ENCODE measurements at regions not wholly inside any gene's neighbourhood (a gene's known extent, or its start where the extent isn't known, plus 50 kb on each side); places are given as distances from the start of the nearest gene placed in this dataset.

DNA sequence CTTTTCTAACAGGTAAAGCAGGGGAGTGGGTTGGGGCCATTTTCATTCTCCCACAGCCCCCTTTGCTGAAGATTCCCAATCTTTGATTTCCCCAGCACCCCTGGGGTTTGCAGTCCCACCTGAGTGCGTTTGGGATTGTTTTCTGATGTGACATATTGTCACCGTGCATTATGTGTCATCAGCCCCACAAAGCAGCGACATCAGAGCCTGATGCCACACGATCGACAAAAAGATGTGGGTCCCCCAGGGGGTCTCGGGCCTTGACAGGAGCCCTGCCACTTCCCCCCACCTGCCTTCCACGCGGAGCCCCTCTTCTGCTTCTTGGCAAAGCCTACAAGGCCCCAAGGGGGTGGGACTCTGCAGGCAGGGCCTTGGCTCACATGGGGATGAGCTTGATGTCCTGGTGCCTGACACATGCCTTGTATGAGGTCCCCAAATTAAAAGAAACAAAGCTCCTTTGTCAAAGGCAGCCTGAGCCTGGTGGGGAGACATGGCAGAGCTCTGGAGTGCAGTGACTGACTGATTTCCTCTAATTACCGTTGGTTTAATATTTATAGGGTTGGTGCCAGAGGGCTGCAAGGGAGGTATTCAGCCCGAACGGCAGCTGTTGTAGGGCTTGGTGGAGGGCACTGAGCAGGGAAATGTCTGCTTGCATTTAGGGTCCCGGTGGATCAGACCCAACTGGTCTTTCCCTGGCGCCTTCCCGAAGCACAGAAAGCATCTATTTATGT lies 149.2 kb downstream of the MIAT start:
- Histone ChIP-seq H3K27ac (no peak overlapping the region), H3K27me3 (no peaks in the 10 kb centered on the region), H3K36me3 (no peaks in the 10 kb centered on the region), H3K9me3 (no peaks in the 10 kb centered on the region), H3K4me1 (no peaks in the 10 kb centered on the region), H3K4me3 (replicated peaks in 1 of 3) (no peak overlapping the region)
- WGBS, 2 donors: 87 to 88% methylated on average over 14 of the region's 14 CpGs
- DNase-seq: no peak
- TF ChIP-seq, protein P1, sequence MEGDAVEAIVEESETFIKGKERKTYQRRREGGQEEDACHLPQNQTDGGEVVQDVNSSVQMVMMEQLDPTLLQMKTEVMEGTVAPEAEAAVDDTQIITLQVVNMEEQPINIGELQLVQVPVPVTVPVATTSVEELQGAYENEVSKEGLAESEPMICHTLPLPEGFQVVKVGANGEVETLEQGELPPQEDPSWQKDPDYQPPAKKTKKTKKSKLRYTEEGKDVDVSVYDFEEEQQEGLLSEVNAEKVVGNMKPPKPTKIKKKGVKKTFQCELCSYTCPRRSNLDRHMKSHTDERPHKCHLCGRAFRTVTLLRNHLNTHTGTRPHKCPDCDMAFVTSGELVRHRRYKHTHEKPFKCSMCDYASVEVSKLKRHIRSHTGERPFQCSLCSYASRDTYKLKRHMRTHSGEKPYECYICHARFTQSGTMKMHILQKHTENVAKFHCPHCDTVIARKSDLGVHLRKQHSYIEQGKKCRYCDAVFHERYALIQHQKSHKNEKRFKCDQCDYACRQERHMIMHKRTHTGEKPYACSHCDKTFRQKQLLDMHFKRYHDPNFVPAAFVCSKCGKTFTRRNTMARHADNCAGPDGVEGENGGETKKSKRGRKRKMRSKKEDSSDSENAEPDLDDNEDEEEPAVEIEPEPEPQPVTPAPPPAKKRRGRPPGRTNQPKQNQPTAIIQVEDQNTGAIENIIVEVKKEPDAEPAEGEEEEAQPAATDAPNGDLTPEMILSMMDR (IDR thresholded peaks at IDR 0.05): no peak
- TF ChIP-seq POLR2A (IDR thresholded peaks at IDR 0.05): no peak
- intact Hi-C loops (cut with DNase I): no loop called here

DNA sequence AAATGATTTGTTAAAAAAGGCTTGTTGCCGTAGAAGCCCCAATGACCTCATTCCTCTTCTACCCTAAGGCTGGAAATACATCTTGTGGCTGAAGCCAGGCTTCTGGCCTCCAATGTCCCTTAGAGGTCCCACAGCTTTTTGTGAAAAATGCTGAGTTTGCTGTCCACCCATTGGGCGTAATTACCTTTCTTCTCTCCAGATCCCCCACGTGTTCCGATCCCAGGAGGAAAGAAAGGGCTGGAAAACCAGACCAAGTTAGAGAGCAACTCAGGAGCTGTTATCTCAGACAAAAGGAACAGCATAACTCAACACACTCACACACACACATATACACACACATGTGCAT lies 154.2 kb downstream of the MIAT start:
- no peaks in the 10 kb centered on the region for H3K36me3 ChIP-seq
- H3K4me1 ChIP-seq: no peaks in the 10 kb centered on the region
- no peak for TF ChIP-seq POLR2A (IDR thresholded peaks at IDR 0.05)
- TF ChIP-seq, protein P1 (IDR thresholded peaks at IDR 0.05): no peak
- no peak overlapping the region for H3K4me3 ChIP-seq (replicated peaks in 1 of 3)
- intact Hi-C loops (cut with DNase I): no loop called here
- no peaks in the 10 kb centered on the region for H3K27me3 ChIP-seq
- no peak for DNase-seq
- no peaks in the 10 kb centered on the region for H3K9me3 ChIP-seq
- 84 to 89% methylated on average over 4 of the region's 4 CpGs for WGBS, 2 donors
- no peak overlapping the region for H3K27ac ChIP-seq

GRCh38 chr22:26812731-26813130 lies 155.3 kb downstream of the MIAT start:
- H3K9me3 ChIP-seq: no peaks in the 10 kb centered on the region
- intact Hi-C loops (cut with DNase I): no loop called here
- no peak overlapping the region for H3K4me3 ChIP-seq (replicated peaks in 1 of 3)
- TF ChIP-seq, protein P1 (IDR thresholded peaks at IDR 0.05): no peak
- no peak for TF ChIP-seq POLR2A (IDR thresholded peaks at IDR 0.05)
- no peaks in the 10 kb centered on the region for H3K27me3 ChIP-seq
- no peak overlapping the region for H3K27ac ChIP-seq
- H3K4me1 ChIP-seq: no peaks in the 10 kb centered on the region
- DNase-seq: no peak
- no peaks in the 10 kb centered on the region for H3K36me3 ChIP-seq

DNA sequence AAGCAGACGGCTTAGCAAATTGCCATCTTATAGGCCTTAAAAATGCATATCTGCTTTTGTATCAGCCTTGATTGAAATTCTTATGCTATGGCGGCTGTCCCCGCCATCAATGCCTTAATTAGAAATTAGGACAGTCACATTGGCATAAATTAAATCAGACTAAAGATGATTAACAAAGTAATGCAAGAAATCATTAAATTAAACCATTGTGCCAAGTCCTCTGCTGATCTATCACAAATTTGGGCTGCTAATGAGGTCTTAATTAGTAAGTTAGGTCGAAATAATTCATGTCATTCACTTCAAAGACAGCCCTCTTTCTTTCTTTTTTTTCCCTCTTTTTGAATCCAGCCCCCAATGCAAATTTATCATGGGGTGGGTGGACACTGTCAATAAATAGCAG lies 159.3 kb downstream of the MIAT start:
- H3K4me1 ChIP-seq: no peaks in the 10 kb centered on the region
- TF ChIP-seq, protein P1 (IDR thresholded peaks at IDR 0.05): no peak
- no peak for TF ChIP-seq POLR2A (IDR thresholded peaks at IDR 0.05)
- H3K27me3 ChIP-seq: no peaks in the 10 kb centered on the region
- H3K27ac ChIP-seq: no peak overlapping the region
- 93% methylated on average over 4 of the region's 4 CpGs for WGBS, 2 donors
- no peaks in the 10 kb centered on the region for H3K9me3 ChIP-seq
- H3K36me3 ChIP-seq: no peaks in the 10 kb centered on the region
- no peak for DNase-seq
- no peak overlapping the region for H3K4me3 ChIP-seq (replicated peaks in 1 of 3)
- intact Hi-C loops (cut with DNase I): no loop called here

GRCh38 chr22:26817926-26818325 lies 160.5 kb downstream of the MIAT start:
- Histone ChIP-seq H3K4me3 (replicated peaks in 1 of 3) (no peak overlapping the region), H3K27ac (no peak overlapping the region), H3K27me3 (no peaks in the 10 kb centered on the region), H3K9me3 (no peaks in the 10 kb centered on the region), H3K36me3 (no peaks in the 10 kb centered on the region), H3K4me1 (no peaks in the 10 kb centered on the region)
- no peak for DNase-seq
- WGBS, 2 donors: 67 to 75% methylated on average over 4 of the region's 4 CpGs
- TF ChIP-seq, protein P1 (IDR thresholded peaks at IDR 0.05): no peak
- TF ChIP-seq POLR2A (IDR thresholded peaks at IDR 0.05): no peak
- intact Hi-C loops (cut with DNase I): no loop called here
